ENCODE measurements at regions not wholly inside any gene's neighbourhood (a gene's known extent, or its start where the extent isn't known, plus 50 kb on each side); places are given as distances from the start of the nearest gene placed in this dataset.

GRCh38 chr4:130479020-130479419 lies 1383.1 kb downstream of the C4orf33 start:
- ChIA-PET CTCF (no interaction called here), RAD21 (ENCODE audit: unreplicated experiment) (no interaction called here), SMC1A (ENCODE audit: uncharacterized antibody, unreplicated experiment) (no interaction called here), POLR2A (no interaction called here)
- intact Hi-C loops (cut with micrococcal nuclease; ENCODE audit: unreplicated experiment) = no loop called here
- H4K20me1 ChIP-seq (ENCODE audit: control insufficient read depth, insufficient read depth) = no peaks in the 10 kb centered on the region
- WGBS (ENCODE audit: insufficient coverage, insufficient replicate concordance, low lambda C conversion rate, missing lambda C conversion rate) = 35% methylated on average over 1 of the region's 1 CpG
- no peak overlapping the region for H3K4me3 ChIP-seq
- no peaks in the 10 kb centered on the region for H3K27me3 ChIP-seq (replicated peaks in 1 of 2; ENCODE audit: control insufficient read depth in 2 of 2, insufficient read depth in 2 of 2, low read length in 1 of 2)
- no TSS peak for BruUV-seq (replicated peaks)
- no peak overlapping the region for H3K27ac ChIP-seq (ENCODE audit: control insufficient read depth, insufficient read depth)
- no peaks in the 10 kb centered on the region for H3K36me3 ChIP-seq (ENCODE audit: control insufficient read depth in 2 of 2, insufficient read depth in 2 of 2, low read length in 1 of 2)
- ATAC-seq = no peak
- no peaks in the 10 kb centered on the region for H3K4me1 ChIP-seq (ENCODE audit: control insufficient read depth, insufficient read depth, low read length)
- in situ Hi-C loops (cut with MboI) = no loop called here
- no peaks in the 10 kb centered on the region for H3K9me3 ChIP-seq (replicated peaks; ENCODE audit: control insufficient read depth, insufficient read depth, low read length)
- no peak overlapping the region for H3K4me2 ChIP-seq (ENCODE audit: control insufficient read depth, insufficient read depth)
- no peak for DNase-seq (ENCODE audit: low read depth, low spot score)
- H2AFZ ChIP-seq (ENCODE audit: control insufficient read depth, low read depth, low read length) = no peak overlapping the region
- no peaks in the 10 kb centered on the region for H3K79me2 ChIP-seq (ENCODE audit: control insufficient read depth, insufficient read depth, low read length)
- no peak for FAIRE-seq
- no peak for TF ChIP-seq EED (IDR thresholded peaks at IDR 0.05; ENCODE audit: low read depth)
- no peak for TF ChIP-seq JUNB (IDR thresholded peaks at IDR 0.05)
- TF ChIP-seq ZNF274 (IDR thresholded peaks at IDR 0.05; ENCODE audit: insufficient read depth, insufficient read length) = no peak
- TF ChIP-seq RUNX3 (IDR thresholded peaks at IDR 0.05; ENCODE audit: low read length) = no peak
- TF ChIP-seq FOS (IDR thresholded peaks at IDR 0.05; ENCODE audit: borderline replicate concordance, extremely low read depth, insufficient read length) = no peak
- TF ChIP-seq POU2F2 (IDR thresholded peaks at IDR 0.05; ENCODE audit: borderline replicate concordance, low read depth, low read length) = no peak
- no peak for TF ChIP-seq HDGF (IDR thresholded peaks at IDR 0.05)
- no peak for TF ChIP-seq E2F4 (IDR thresholded peaks at IDR 0.05; ENCODE audit: low read depth, low read length)
- no peak for TF ChIP-seq HDAC2 (IDR thresholded peaks at IDR 0.05)
- no peak for TF ChIP-seq SRF (IDR thresholded peaks at IDR 0.05; ENCODE audit: low read depth in 2 of 2, low read length in 2 of 2)
- TF ChIP-seq MEF2B (IDR thresholded peaks at IDR 0.05; ENCODE audit: partially characterized antibody, poor library complexity, severe bottlenecking) = no peak
- TF ChIP-seq E2F8 (IDR thresholded peaks at IDR 0.05; ENCODE audit: low read depth, partially characterized antibody) = no peak
- TF ChIP-seq CBFB (IDR thresholded peaks at IDR 0.05; ENCODE audit: low read depth) = no peak
- TF ChIP-seq ATF7 (IDR thresholded peaks at IDR 0.05; ENCODE audit: low read depth) = no peak
- TF ChIP-seq HCFC1 (IDR thresholded peaks at IDR 0.05; ENCODE audit: low read length) = no peak
- H3K9ac ChIP-seq (ENCODE audit: control insufficient read depth, insufficient read depth, low read length) = no peak overlapping the region

Data from GM12878 (cell line).